Upper lobe of left lung (tissue), 4 donors: ENCODE measurements at regions not wholly inside any gene's neighbourhood (a gene's known extent, or its start where the extent isn't known, plus 50 kb on each side); places are given as distances from the start of the nearest gene placed in this dataset.

ENCODE experiments used
- CTCF ChIP-seq, 6 experiments: fragments of 450-650 bp in 4 of 6; fragments of 200-600 bp in 2 of 6; sonication (generic) in 2 of 6; IDR thresholded peaks; one replicate each; pipeline ENCODE4 v1.5.1; 2016 to 2019; ENCODE audit warnings: antibody characterized with exemption in 6 of 6
- EP300 ChIP-seq, 4 donors: sonication (generic); formaldehyde crosslinking; IDR thresholded peaks; one replicate each; pipeline ENCODE4 v1.5.1; 2017; ENCODE audit warnings: antibody characterized with exemption in 4 of 4, control low read depth in 2 of 4
- POLR2A ChIP-seq, 4 donors: fragments of 450-650 bp; IDR thresholded peaks; one replicate each; pipeline ENCODE4 v1.5.1; 2016 to 2017; ENCODE audit warnings: antibody characterized with exemption in 4 of 4, mild to moderate bottlenecking in 2 of 4
- POLR2AphosphoS5 ChIP-seq, 2 donors: sonication (generic); formaldehyde crosslinking; IDR thresholded peaks; one replicate each; pipeline ENCODE4 v1.5.1; 2017; ENCODE audit warnings: antibody characterized with exemption in 2 of 2

DNA sequence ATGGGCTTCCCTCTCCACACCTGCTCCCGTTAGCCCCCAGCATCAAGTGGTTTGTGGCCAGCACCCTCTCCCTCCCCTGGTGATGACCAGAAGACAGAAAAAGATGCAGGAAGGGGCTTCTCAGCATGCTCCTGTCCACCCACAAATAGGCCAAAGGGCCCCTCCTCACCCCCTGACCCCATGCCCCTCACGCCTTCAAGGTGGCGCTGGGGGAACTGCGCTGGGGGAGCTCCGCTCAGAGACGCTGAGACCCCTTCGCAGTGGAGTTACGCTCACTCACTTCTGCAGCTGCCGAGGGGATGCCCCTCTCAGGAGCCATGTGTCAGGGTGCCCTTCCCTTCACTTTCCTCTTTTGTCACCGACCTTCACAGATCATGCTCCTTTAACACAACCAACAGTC, 92.0 kb downstream of the PSMB1 start:
- TF ChIP-seq CTCF (IDR thresholded peaks at IDR 0.05) (no peak), POLR2A (IDR thresholded peaks at IDR 0.05) (no peak), POLR2AphosphoS5 (IDR thresholded peaks at IDR 0.05) (no peak), EP300 (IDR thresholded peaks at IDR 0.05) (no peak)
